Mesothelial cell of epicardium (in vitro differentiated cells): ENCODE measurements at regions not wholly inside any gene's neighbourhood (a gene's known extent, or its start where the extent isn't known, plus 50 kb on each side); places are given as distances from the start of the nearest gene placed in this dataset.

ENCODE experiments used
- DNase-seq, 2 experiments: peaks; one replicate each; pipeline ENCODE4 v3.0.0; 2021; ENCODE audit warnings: low spot score in 2 of 2; ENCODE audit not compliant: unreplicated experiment in 2 of 2
- H3K27ac Mint-ChIP-seq: 2 replicates; pipeline ENCODE4 v1.8.0; 2021; ENCODE audit warnings: mixed read lengths
- H3K27me3 Mint-ChIP-seq: 2 replicates; pipeline ENCODE4 v1.8.0; 2021; ENCODE audit warnings: low read depth, mixed read lengths
- H3K36me3 Mint-ChIP-seq: 2 replicates; pipeline ENCODE4 v1.8.0; 2021; ENCODE audit warnings: mixed read lengths
- H3K4me1 Mint-ChIP-seq: 2 replicates; pipeline ENCODE4 v1.8.0; 2021; ENCODE audit warnings: mixed read lengths
- H3K4me3 Mint-ChIP-seq: 2 replicates; pipeline ENCODE4 v1.8.0; 2021; ENCODE audit warnings: mild to moderate bottlenecking, moderate library complexity, mixed read lengths
- H3K9me3 Mint-ChIP-seq: 2 replicates; pipeline ENCODE4 v1.8.0; 2021; ENCODE audit warnings: mixed read lengths
- TF ChIP-seq, protein P1 (sequence below): fragments of 200-600 bp; sonication (generic); IDR thresholded peaks from one replicate; pipeline ENCODE4 v1.5.0; 2021; ENCODE audit warnings: antibody characterized with exemption; ENCODE audit not compliant: unreplicated experiment

DNA sequence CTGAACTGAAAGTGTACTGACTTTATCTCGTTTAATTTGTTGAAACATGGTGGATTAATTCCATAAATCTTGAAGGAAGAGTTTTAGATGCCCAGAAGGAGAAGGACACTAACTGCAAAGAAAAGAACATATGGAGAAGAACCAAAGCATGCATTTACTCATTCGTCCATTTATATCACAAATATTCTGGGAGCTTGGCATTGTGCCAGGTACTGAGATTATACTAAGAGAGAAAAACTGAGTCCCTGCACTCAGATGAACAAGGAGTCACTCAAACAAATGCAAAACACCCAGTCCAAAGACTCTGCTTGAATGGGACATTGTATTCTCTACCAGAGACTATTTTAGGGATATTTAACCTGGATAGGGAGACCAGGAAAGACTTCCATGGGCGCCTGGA lies 588.0 kb upstream of the MGMT start:
- peaks cover 16% of the 10 kb centered on the region for H3K27me3 Mint-ChIP-seq
- H3K9me3 Mint-ChIP-seq, result no peaks in the 10 kb centered on the region
- no peaks in the 10 kb centered on the region for H3K36me3 Mint-ChIP-seq
- no peak for DNase-seq
- H3K4me1 Mint-ChIP-seq, result peaks cover 8% of the 10 kb centered on the region
- H3K27ac Mint-ChIP-seq, result no peak overlapping the region
- no peak overlapping the region for H3K4me3 Mint-ChIP-seq
- TF ChIP-seq, protein P1, sequence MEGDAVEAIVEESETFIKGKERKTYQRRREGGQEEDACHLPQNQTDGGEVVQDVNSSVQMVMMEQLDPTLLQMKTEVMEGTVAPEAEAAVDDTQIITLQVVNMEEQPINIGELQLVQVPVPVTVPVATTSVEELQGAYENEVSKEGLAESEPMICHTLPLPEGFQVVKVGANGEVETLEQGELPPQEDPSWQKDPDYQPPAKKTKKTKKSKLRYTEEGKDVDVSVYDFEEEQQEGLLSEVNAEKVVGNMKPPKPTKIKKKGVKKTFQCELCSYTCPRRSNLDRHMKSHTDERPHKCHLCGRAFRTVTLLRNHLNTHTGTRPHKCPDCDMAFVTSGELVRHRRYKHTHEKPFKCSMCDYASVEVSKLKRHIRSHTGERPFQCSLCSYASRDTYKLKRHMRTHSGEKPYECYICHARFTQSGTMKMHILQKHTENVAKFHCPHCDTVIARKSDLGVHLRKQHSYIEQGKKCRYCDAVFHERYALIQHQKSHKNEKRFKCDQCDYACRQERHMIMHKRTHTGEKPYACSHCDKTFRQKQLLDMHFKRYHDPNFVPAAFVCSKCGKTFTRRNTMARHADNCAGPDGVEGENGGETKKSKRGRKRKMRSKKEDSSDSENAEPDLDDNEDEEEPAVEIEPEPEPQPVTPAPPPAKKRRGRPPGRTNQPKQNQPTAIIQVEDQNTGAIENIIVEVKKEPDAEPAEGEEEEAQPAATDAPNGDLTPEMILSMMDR, result no peak

DNA sequence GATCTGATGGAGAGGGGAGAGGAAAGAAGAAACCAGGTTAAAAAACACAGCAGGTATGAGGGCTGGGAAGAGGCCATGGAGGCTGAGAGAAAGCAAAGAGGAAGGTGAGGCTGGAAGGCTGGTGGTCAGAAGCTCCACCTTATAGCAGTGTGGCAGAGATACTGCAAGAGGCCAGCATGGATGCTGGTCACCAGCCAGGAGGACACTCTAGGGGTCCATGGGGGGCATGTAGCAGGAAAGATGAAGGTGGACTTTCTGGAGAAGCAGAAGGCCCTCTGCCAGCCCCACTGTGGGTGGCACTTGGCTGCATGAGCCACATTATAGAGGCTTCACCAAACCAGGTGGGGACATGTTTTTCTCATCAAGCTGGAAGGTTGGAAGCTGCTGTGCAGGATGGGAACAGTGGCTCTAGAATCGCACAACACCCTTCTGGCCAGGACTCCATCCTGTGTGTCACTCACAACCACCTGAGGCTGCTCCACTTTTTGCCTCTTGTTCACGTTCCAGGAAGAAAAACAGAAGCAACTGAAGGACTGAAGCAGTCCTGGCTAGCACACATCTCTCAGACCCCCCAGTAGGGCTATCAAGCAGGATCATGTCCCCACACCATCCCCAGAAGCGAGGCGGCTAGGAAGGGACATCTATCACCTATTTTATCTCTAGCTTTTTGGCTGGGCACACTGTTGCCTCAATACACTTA lies 587.5 kb upstream of the MGMT start:
- H3K36me3 Mint-ChIP-seq, result no peaks in the 10 kb centered on the region
- H3K9me3 Mint-ChIP-seq, result no peaks in the 10 kb centered on the region
- no peak for DNase-seq
- no peak overlapping the region for H3K4me3 Mint-ChIP-seq
- no peak overlapping the region for H3K27ac Mint-ChIP-seq
- TF ChIP-seq, protein P1, result no peak
- H3K4me1 Mint-ChIP-seq, result peaks cover 8% of the 10 kb centered on the region
- peaks cover 16% of the 10 kb centered on the region for H3K27me3 Mint-ChIP-seq

DNA sequence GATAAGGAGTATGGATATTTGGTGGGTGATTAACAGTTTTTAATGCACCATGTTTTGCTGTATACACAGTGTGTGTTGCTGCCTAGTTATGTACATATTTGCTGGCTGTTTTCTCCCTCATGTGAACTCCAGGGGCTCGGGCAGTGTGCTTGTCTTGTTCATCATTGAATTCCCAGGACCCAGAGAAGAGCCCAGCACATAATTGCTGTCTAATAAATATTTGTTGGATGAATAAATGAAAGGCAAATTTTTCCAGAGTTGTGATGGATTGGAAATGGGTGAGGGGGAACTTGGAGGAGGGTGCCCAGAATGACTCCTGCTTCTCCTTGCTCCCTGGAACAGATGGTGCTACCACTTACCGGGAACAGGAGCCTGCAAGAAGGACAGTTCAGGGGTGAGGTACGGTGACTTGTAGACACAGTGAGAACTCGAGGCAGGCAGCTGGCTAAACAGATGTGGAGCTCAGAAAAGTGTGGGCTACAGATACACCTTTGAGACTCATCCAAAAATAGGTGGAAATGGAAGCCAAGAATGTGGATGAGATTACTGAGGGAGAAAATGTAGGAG lies 586.8 kb upstream of the MGMT start:
- TF ChIP-seq, protein P1, result no peak
- no peak overlapping the region for H3K4me3 Mint-ChIP-seq
- H3K27ac Mint-ChIP-seq, result no peak overlapping the region
- H3K4me1 Mint-ChIP-seq, result peaks cover 5% of the 10 kb centered on the region
- no peaks in the 10 kb centered on the region for H3K36me3 Mint-ChIP-seq
- DNase-seq, result no peak
- no peaks in the 10 kb centered on the region for H3K9me3 Mint-ChIP-seq
- peaks cover 16% of the 10 kb centered on the region for H3K27me3 Mint-ChIP-seq

DNA sequence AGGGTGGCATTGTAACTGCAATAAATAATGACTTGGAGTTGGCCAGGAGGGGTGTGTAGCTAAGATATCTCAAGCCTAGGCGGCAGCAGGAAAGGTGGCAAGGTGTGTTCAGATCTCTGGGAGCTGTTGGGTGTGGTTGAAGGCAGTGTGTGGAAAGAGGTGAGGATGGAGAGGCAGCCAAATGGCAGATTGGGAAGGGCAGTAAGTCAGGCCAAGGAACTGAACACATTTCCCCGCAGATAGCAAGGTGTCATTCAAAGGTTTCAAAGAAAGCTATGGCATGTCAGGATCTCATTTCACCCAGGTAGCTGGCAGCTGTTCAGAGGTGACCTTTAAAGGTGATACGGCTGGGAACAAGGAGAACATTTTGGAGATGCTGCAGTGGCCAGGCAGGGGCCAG lies 586.0 kb upstream of the MGMT start:
- H3K4me3 Mint-ChIP-seq, result no peak overlapping the region
- peaks cover 16% of the 10 kb centered on the region for H3K27me3 Mint-ChIP-seq
- TF ChIP-seq, protein P1, result no peak
- H3K9me3 Mint-ChIP-seq, result no peaks in the 10 kb centered on the region
- no peak for DNase-seq
- H3K36me3 Mint-ChIP-seq, result no peaks in the 10 kb centered on the region
- no peak overlapping the region for H3K27ac Mint-ChIP-seq
- H3K4me1 Mint-ChIP-seq, result no peaks in the 10 kb centered on the region

DNA sequence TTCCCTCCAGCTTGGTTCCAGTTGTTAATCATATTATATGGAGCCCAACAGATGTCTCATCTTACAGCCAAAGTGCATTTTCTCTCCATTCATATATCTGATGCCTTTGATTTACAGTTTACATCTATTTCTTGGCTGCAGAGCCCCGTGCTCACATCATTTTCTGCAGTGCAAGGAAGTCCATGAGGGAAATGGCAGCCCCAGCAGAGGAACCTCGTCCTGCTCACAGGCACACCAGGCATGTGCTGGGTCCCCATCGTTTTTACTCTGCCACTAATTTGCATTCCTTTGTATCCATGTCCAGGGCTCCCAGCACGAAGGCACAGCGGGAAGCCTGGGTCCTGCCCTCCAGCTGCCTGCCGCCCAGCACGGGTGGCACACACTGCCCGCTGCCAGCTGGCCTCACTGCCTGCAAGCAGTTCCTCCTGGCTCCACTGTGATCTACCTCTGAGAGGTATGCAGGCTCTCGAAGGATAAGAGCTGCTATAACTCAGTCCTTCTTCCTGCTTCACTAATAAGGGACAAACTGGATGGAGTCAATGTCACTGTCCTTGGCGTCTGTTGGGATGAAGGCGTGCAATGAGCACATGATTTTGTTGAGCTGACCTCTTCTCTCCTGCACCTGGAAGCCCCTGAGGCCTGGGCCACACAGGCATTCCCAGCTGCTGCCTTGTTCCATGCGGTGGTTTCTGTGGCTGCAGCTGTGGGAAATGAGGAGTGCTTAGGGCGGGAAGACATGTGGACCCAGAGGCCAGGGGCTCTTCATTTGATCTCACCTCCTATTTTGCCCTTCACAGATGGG lies 583.6 kb upstream of the MGMT start:
- Mint-ChIP-seq H3K27me3 (peaks cover 12% of the 10 kb centered on the region), H3K36me3 (no peaks in the 10 kb centered on the region), H3K4me3 (no peak overlapping the region), H3K9me3 (peaks cover 5% of the 10 kb centered on the region), H3K4me1 (no peaks in the 10 kb centered on the region), H3K27ac (no peak overlapping the region)
- DNase-seq, result no peak
- TF ChIP-seq, protein P1, result no peak
